Spleen (tissue), 7 donors: ENCODE measurements at regions not wholly inside any gene's neighbourhood (a gene's known extent, or its start where the extent isn't known, plus 50 kb on each side); places are given as distances from the start of the nearest gene placed in this dataset.

Source experiments
- CTCF ChIP-seq, 11 experiments: fragments of 200-600 bp in 7 of 11; fragments of 450-650 bp in 4 of 11; sonication (generic) in 4 of 11; IDR thresholded peaks in 8 of 11; conservative IDR thresholded peaks in 3 of 11; 1 replicate in 7 of 11; 2 replicates in 4 of 11; pipeline versions ENCODE4 v1.4.0 to v1.8.0; 2016 to 2021; ENCODE audit warnings: antibody characterized with exemption in 11 of 11, inconsistent platforms in 4 of 11, mild to moderate bottlenecking in 1 of 11
- POLR2A ChIP-seq, 3 donors: fragments of 450-650 bp; IDR thresholded peaks; one replicate each; pipeline ENCODE4 v1.5.1; 2017; ENCODE audit warnings: antibody characterized with exemption in 3 of 3, mild to moderate bottlenecking in 1 of 3
- POLR2AphosphoS5 ChIP-seq, 3 donors: sonication (generic); formaldehyde crosslinking; IDR thresholded peaks; one replicate each; pipeline ENCODE4 v1.5.1; 2017; ENCODE audit warnings: antibody characterized with exemption in 3 of 3
- donor health status: DM: no; HTN: no; CAD: no; lungs with moderate emphysema.
- donor health status: DM: no; HTN: no; CAD: no.
- donor health status: DM: no; HTN: no; CAD: no.

- no peak for TF ChIP-seq CTCF (IDR thresholded peaks at IDR 0.05 in 8 of 11, conservative IDR thresholded peaks at IDR 0.05 in 3 of 11)
- TF ChIP-seq POLR2AphosphoS5 (IDR thresholded peaks at IDR 0.05) = no peak
- no peak for TF ChIP-seq POLR2A (IDR thresholded peaks at IDR 0.05)
Observed at GRCh38 chr6:19530188-19530587, 307.0 kb upstream of the ID4 start.
